OCI-LY3 (cell line): ENCODE measurements at regions not wholly inside any gene's neighbourhood (a gene's known extent, or its start where the extent isn't known, plus 50 kb on each side); places are given as distances from the start of the nearest gene placed in this dataset.

Experiments
- H2AFZ ChIP-seq: fragments of 200-600, 300-600 bp; shearing (Covaris generic); 2 replicates; pipeline ENCODE4 v1.6.0; 2014; ENCODE audit warnings: antibody characterized with exemption, low read depth, low read length
- H3K27ac ChIP-seq: fragments of 200-600, 300-600 bp; sonication (generic); 2 replicates; pipeline ENCODE4 v1.5.1; 2014; ENCODE audit warnings: mild to moderate bottlenecking, low read length, moderate library complexity, mixed read lengths
- H3K27me3 ChIP-seq: fragments of 200-600, 300-600 bp; sonication (generic); 2 replicates; pipeline ENCODE4 v1.6.1; 2014; ENCODE audit warnings: low read depth, low read length, mixed read lengths
- H3K36me3 ChIP-seq: fragments of 200-600, 300-600 bp; sonication (generic); replicated peaks from 2 replicates; pipeline ENCODE3; 2014; ENCODE audit warnings: low read depth, low read length, mixed read lengths
- H3K4me1 ChIP-seq: fragments of 300-600, 200-600 bp; sonication (generic); 2 replicates; pipeline ENCODE4 v1.6.1; 2014; ENCODE audit warnings: low read length, mixed read lengths
- H3K4me2 ChIP-seq: fragments of 200-600, 300-600 bp; sonication (generic); 2 replicates; pipeline ENCODE4 v1.6.1; 2014; ENCODE audit warnings: low read length, mixed read lengths
- H3K4me3 ChIP-seq: fragments of 300-600, 200-600 bp; sonication (generic); 2 replicates; pipeline ENCODE4 v1.5.1; 2014; ENCODE audit warnings: antibody characterized with exemption, mild to moderate bottlenecking, low read length, moderate library complexity
- H3K79me2 ChIP-seq: fragments of 300-600, 200-600 bp; shearing (Covaris generic); 2 replicates; pipeline ENCODE4 v1.6.1; 2014; ENCODE audit warnings: mild to moderate bottlenecking, low read length, mixed read lengths
- H3K9ac ChIP-seq: fragments of 300-600, 200-600 bp; shearing (Covaris generic); 2 replicates; pipeline ENCODE4 v1.6.0; 2014; ENCODE audit warnings: mild to moderate bottlenecking, low read length, moderate library complexity
- H3K9me3 ChIP-seq: fragments of 200-600, 300-600 bp; shearing (Covaris generic); 2 replicates; pipeline ENCODE4 v1.6.1; 2014; ENCODE audit warnings: low read length, mixed read lengths; ENCODE audit not compliant: insufficient read depth
- H4K20me1 ChIP-seq: fragments of 200-600, 300-600 bp; sonication (generic); 2 replicates; pipeline ENCODE4 v1.6.1; 2016; ENCODE audit warnings: low read length, mixed read lengths; ENCODE audit not compliant: insufficient read depth
- CTCF ChIP-seq: fragments of 200-600, 300-600 bp; sonication (generic); IDR thresholded peaks from 2 replicates; pipeline ENCODE4 v1.5.1; 2014; ENCODE audit warnings: antibody characterized with exemption, low read length, low read depth
- EZH2phosphoT487 ChIP-seq: fragments of 200-600 bp; shearing (Covaris generic); IDR thresholded peaks from 2 replicates; pipeline ENCODE4 v1.6.1; 2018; ENCODE audit warnings: antibody characterized with exemption, mixed run types, low read depth

- Histone ChIP-seq H3K27ac (no peak overlapping the region), H3K27me3 (0 out of 2 replicates have a peak, but pooled peaks cover 6% of the 10 kb centered on the region), H2AFZ (no peak overlapping the region), H4K20me1 (no peaks in the 10 kb centered on the region), H3K9ac (no peak overlapping the region), H3K79me2 (no peaks in the 10 kb centered on the region), H3K4me3 (no peak overlapping the region), H3K9me3 (no peaks in the 10 kb centered on the region), H3K36me3 (no peaks in the 10 kb centered on the region), H3K4me2 (no peak overlapping the region), H3K4me1 (no peaks in the 10 kb centered on the region)
- TF ChIP-seq EZH2phosphoT487 (no peak), CTCF (no peak)
These were observed 130.1 kb downstream of the MRPL36 start for GRCh38 chr5:1669276-1670155.

GRCh38 chr5:1668141-1668721 lies 131.4 kb downstream of the MRPL36 start:
- H2AFZ ChIP-seq: no peak overlapping the region
- TF ChIP-seq CTCF (no peak), EZH2phosphoT487 (no peak)
- H3K4me1 ChIP-seq: no peaks in the 10 kb centered on the region
- no peaks in the 10 kb centered on the region for H3K9me3 ChIP-seq
- H4K20me1 ChIP-seq: no peaks in the 10 kb centered on the region
- no peak overlapping the region for H3K27ac ChIP-seq
- no peak overlapping the region for H3K4me3 ChIP-seq
- H3K27me3 ChIP-seq: 0 out of 2 replicates have a peak, but pooled peaks cover 6% of the 10 kb centered on the region
- H3K4me2 ChIP-seq: no peak overlapping the region
- no peaks in the 10 kb centered on the region for H3K79me2 ChIP-seq
- no peaks in the 10 kb centered on the region for H3K36me3 ChIP-seq
- H3K9ac ChIP-seq: no peak overlapping the region

- H3K79me2 ChIP-seq: no peaks in the 10 kb centered on the region
- no peak for TF ChIP-seq EZH2phosphoT487
- no peak for TF ChIP-seq CTCF
- no peaks in the 10 kb centered on the region for H3K4me1 ChIP-seq
- no peak overlapping the region for H3K9ac ChIP-seq
- no peak overlapping the region for H3K4me3 ChIP-seq
- no peak overlapping the region for H3K27ac ChIP-seq
- H3K9me3 ChIP-seq: no peaks in the 10 kb centered on the region
- no peak overlapping the region for H3K4me2 ChIP-seq
- H3K27me3 ChIP-seq: 0 out of 2 replicates have a peak, but pooled peaks cover 6% of the 10 kb centered on the region
- no peaks in the 10 kb centered on the region for H3K36me3 ChIP-seq
- no peaks in the 10 kb centered on the region for H4K20me1 ChIP-seq
- no peak overlapping the region for H2AFZ ChIP-seq
These were observed 131.9 kb downstream of the MRPL36 start for GRCh38 chr5:1667648-1668140.
